Mesothelial cell of epicardium (in vitro differentiated cells): ENCODE measurements at regions not wholly inside any gene's neighbourhood (a gene's known extent, or its start where the extent isn't known, plus 50 kb on each side); places are given as distances from the start of the nearest gene placed in this dataset.

Experiments
- DNase-seq, 2 experiments: peaks; one replicate each; pipeline ENCODE4 v3.0.0; 2021; ENCODE audit warnings: low spot score in 2 of 2; ENCODE audit not compliant: unreplicated experiment in 2 of 2
- H3K27ac Mint-ChIP-seq: 2 replicates; pipeline ENCODE4 v1.8.0; 2021; ENCODE audit warnings: mixed read lengths
- H3K27me3 Mint-ChIP-seq: 2 replicates; pipeline ENCODE4 v1.8.0; 2021; ENCODE audit warnings: low read depth, mixed read lengths
- H3K36me3 Mint-ChIP-seq: 2 replicates; pipeline ENCODE4 v1.8.0; 2021; ENCODE audit warnings: mixed read lengths
- H3K4me1 Mint-ChIP-seq: 2 replicates; pipeline ENCODE4 v1.8.0; 2021; ENCODE audit warnings: mixed read lengths
- H3K4me3 Mint-ChIP-seq: 2 replicates; pipeline ENCODE4 v1.8.0; 2021; ENCODE audit warnings: mild to moderate bottlenecking, moderate library complexity, mixed read lengths
- H3K9me3 Mint-ChIP-seq: 2 replicates; pipeline ENCODE4 v1.8.0; 2021; ENCODE audit warnings: mixed read lengths
- TF ChIP-seq, protein P1 (sequence below): fragments of 200-600 bp; sonication (generic); IDR thresholded peaks from one replicate; pipeline ENCODE4 v1.5.0; 2021; ENCODE audit warnings: antibody characterized with exemption; ENCODE audit not compliant: unreplicated experiment

- H3K27ac Mint-ChIP-seq: no peak overlapping the region
- no peaks in the 10 kb centered on the region for H3K36me3 Mint-ChIP-seq
- peaks cover 5% of the 10 kb centered on the region for H3K9me3 Mint-ChIP-seq
- TF ChIP-seq, protein P1, sequence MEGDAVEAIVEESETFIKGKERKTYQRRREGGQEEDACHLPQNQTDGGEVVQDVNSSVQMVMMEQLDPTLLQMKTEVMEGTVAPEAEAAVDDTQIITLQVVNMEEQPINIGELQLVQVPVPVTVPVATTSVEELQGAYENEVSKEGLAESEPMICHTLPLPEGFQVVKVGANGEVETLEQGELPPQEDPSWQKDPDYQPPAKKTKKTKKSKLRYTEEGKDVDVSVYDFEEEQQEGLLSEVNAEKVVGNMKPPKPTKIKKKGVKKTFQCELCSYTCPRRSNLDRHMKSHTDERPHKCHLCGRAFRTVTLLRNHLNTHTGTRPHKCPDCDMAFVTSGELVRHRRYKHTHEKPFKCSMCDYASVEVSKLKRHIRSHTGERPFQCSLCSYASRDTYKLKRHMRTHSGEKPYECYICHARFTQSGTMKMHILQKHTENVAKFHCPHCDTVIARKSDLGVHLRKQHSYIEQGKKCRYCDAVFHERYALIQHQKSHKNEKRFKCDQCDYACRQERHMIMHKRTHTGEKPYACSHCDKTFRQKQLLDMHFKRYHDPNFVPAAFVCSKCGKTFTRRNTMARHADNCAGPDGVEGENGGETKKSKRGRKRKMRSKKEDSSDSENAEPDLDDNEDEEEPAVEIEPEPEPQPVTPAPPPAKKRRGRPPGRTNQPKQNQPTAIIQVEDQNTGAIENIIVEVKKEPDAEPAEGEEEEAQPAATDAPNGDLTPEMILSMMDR: no peak
- H3K4me1 Mint-ChIP-seq: no peaks in the 10 kb centered on the region
- no peaks in the 10 kb centered on the region for H3K27me3 Mint-ChIP-seq
- DNase-seq: no peak
- no peak overlapping the region for H3K4me3 Mint-ChIP-seq
Measured at GRCh38 chr7:124692425-124692824, 73.2 kb downstream of the GPR37 start.

DNA sequence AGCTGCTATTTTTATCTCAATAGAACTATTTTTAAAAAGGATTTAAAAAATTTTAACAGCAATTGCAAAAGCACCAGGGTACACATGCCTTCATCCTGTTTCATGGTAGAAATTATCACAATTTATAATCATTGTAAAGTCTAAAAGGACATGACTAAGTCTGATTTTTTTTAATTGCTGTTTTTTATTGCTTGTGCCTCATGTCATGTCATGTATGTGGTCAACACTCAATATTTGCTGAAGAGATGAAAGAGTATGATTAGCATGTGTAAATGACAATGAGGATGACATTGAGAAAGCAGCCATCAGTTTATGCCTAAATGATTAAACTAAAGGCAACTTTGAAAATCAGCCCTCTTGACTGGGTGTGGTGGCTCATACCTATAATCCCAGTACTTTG, 74.8 kb downstream of the GPR37 start:
- no peaks in the 10 kb centered on the region for H3K36me3 Mint-ChIP-seq
- no peak overlapping the region for H3K4me3 Mint-ChIP-seq
- DNase-seq: no peak
- H3K9me3 Mint-ChIP-seq: peaks cover 5% of the 10 kb centered on the region
- H3K27me3 Mint-ChIP-seq: no peaks in the 10 kb centered on the region
- H3K27ac Mint-ChIP-seq: no peak overlapping the region
- TF ChIP-seq, protein P1: no peak
- no peaks in the 10 kb centered on the region for H3K4me1 Mint-ChIP-seq

DNA sequence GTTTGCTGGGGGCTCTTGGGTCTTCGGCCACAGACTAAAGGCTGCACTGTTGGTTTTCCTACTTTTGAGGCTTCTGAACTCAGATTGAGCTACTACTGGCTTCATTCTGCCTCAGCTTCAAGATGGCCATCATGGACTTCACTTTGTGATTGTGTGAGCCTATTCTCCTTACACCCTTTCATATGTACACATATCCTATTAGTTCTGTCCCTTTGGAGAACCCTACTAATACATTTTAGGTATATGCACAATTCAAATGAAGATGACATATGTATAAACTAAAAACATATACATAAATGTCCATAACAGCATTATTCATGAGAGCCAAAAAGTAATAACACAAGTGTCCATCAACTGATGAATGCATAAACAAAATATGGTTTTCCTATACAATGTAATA, 75.7 kb downstream of the GPR37 start:
- Mint-ChIP-seq H3K4me1 (no peaks in the 10 kb centered on the region), H3K27me3 (no peaks in the 10 kb centered on the region), H3K9me3 (peaks cover 5% of the 10 kb centered on the region), H3K4me3 (no peak overlapping the region), H3K27ac (no peak overlapping the region), H3K36me3 (no peaks in the 10 kb centered on the region)
- no peak for DNase-seq
- TF ChIP-seq, protein P1: no peak

DNA sequence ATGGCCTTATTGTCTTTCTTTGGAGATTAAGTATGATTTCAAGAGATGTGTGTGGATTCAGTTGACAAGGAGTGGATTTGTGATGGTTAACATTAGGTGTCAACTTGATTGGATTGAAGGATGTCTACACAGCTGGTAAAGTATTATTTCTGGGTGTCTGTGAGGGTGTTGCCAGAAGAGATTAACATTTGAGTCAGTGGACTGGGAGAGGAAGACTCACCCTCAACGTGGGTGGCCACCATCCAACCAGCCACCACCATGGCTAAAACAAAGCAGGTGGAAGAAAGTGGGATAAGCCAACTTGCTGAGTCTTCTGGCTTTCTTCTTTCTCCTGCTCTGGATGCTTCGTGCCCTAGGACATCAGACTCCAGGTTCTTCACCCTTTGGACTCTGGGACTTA, 76.1 kb downstream of the GPR37 start:
- no peaks in the 10 kb centered on the region for H3K36me3 Mint-ChIP-seq
- no peak for DNase-seq
- H3K9me3 Mint-ChIP-seq: peaks cover 5% of the 10 kb centered on the region
- H3K27me3 Mint-ChIP-seq: no peaks in the 10 kb centered on the region
- H3K4me1 Mint-ChIP-seq: no peaks in the 10 kb centered on the region
- H3K4me3 Mint-ChIP-seq: no peak overlapping the region
- no peak overlapping the region for H3K27ac Mint-ChIP-seq
- TF ChIP-seq, protein P1: no peak

DNA sequence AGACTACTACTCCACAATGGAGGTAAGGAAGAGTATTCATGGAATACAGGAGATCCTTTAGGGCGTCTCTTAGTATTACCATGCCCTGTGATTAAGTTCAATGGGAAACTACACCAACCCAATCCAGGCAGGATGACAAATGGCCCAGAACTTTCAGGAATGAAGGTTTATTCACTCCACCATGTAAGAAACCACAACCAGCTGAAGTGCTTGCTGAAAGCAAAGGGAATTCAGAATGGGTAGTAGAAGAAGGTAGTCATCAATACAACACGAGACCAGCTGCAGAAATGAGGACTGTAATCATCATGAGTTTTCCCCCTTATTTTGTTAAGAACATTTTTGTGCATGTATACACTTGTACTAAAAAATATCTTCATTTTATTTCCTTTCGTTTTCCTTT, 76.6 kb downstream of the GPR37 start:
- H3K27me3 Mint-ChIP-seq: no peaks in the 10 kb centered on the region
- TF ChIP-seq, protein P1: no peak
- H3K9me3 Mint-ChIP-seq: no peaks in the 10 kb centered on the region
- no peaks in the 10 kb centered on the region for H3K4me1 Mint-ChIP-seq
- no peak overlapping the region for H3K4me3 Mint-ChIP-seq
- DNase-seq: no peak
- no peaks in the 10 kb centered on the region for H3K36me3 Mint-ChIP-seq
- no peak overlapping the region for H3K27ac Mint-ChIP-seq

DNA sequence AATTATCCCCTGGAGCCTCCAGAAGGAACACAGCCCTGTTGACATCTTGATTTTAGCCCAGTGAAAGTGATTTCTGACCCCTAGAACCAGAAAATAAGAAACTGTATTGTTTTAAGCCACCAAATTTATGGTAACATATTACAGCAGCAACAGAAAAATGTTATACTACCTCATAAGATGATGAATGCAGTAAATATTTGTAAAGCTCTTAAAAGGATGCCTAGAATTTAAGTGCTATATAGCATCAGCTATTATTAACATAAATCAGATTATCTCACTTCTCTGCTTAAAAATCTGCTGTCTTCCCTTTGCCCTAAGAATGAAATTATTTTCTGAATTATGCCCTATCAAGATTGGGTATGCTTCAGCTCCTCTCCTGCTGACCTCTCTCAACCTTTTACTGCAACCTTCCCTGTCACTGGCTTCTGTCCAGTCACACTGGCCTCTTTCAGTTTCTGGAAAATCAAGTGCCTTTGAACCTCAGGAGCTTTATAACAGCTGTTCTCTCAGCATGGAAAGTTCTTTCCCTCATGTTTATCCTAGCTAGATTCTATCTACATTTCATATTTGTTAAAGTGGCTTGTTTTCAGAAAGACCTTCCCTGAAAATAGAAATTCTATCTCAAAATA, 78.9 kb downstream of the GPR37 start:
- no peak for DNase-seq
- TF ChIP-seq, protein P1: no peak
- Mint-ChIP-seq H3K27ac (no peak overlapping the region), H3K9me3 (no peaks in the 10 kb centered on the region), H3K4me1 (no peaks in the 10 kb centered on the region), H3K36me3 (no peaks in the 10 kb centered on the region), H3K27me3 (no peaks in the 10 kb centered on the region), H3K4me3 (no peak overlapping the region)
